Stimulated activated CD4-positive, alpha-beta T cell treated with anti-CD3 and anti-CD28 coated beads, Interleukin-4, amount 100 ng/mL, for 1 hour (primary cell): ENCODE measurements at regions not wholly inside any gene's neighbourhood (a gene's known extent, or its start where the extent isn't known, plus 50 kb on each side); places are given as distances from the start of the nearest gene placed in this dataset.
"Not testable (repeated sequence)": the region's sequence is repeated elsewhere in the genome, so short reads cannot be mapped to it uniquely, and the experiment has no call there.

Experiments
- DNase-seq: peaks from one replicate; pipeline ENCODE4 v3.0.0-alpha.2; 2020

- no peak for DNase-seq
Measured at GRCh38 chr10:62597226-62597625, 207.3 kb upstream of the ADO start.

DNA sequence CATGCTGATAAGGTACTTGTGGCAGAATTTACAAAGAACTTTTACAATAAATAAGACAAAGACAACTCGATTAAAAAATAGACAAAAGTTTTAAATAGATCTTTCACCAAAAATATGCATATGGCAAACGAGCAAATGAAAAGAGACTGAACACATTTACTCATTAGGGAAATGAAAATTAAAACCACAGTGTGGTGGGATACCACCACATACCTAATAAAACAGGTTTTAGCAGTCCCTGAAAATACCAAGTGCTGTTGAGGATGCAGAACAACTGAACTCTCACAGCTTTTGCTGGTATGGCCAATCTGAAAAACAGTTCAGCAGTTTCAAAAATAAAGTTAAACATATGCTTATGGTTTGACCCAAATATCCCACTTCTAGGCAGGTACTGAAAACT, 205.4 kb upstream of the ADO start:
- no peak for DNase-seq

DNA sequence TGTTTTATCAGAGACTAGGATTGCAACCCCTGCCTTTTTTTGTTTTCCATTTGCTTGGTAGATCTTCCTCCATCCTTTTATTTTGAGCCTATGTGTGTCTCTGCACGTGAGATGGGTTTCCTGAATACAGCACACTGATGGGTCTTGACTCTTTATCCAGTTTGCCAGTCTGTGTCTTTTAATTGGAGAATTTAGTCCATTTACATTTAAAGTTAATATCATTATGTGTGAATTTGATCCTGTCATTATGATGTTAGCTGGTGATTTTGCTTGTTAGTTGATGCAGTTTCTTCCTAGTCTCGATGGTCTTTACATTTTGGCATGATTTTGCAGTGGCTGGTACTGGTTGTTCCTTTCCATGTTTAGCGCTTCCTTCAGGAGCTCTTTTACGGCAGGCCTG, 198.0 kb upstream of the ADO start:
- DNase-seq = not testable (repeated sequence)

DNA sequence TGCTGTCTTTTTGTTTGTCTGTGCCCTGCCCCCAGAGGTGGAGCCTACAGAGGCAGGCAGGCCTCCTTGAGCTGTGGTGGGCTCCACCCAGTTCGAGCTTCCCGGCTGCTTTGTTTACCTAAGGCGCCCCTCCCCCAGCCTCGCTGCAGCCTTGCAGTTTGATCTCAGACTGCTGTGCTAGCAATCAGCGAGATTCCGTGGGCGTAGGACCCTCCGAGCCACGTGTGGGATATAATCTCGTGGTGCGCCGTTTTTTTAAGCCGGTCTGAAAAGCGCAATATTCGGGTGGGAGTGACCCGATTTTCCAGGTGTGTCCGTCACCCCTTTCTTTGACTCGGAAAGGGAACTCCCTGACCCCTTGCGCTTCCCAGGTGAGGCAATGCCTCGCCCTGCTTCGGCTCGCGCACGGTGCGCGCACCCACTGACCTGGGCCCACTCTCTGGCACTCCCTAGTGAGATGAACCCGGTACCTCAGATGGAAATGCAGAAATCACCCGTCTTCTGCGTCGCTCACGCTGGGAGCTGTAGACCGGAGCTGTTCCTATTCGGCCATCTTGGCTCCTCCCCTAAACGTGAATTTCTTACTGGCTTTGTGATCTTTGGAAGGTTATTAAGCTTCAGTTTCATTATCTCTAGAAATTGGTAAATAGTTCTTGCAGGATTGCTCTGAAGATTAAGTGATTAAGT, 196.2 kb upstream of the ADO start:
- DNase-seq = not testable (repeated sequence)

DNA sequence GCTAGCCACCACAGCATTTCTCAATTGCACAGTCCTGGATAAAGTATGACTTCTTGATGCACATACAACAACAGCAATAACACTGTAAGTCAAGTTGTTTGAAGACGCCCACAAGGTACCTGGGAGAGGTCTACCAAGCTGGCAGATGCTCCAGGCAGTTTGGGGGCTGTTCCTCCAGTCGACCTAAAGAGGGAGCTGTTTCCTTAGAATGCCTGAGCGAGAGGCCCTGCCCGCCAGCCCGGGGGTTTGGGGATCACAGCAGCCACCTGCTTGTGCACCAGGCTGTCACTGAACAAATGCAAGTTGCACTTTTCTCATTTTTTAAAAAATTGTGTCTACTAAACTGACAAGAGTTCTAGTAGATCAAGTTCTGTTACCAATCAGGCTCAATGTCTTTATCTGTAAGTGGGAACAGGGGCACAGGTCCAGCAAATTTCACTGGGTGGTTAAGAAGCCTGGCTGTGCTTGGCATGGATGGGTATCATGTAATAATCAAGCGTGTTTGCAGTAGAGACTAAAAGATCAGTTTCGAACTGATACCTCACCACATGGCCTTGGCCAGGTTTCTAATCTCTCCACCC, 193.8 kb upstream of the ADO start:
- DNase-seq = peak; percentile 74

GRCh38 chr10:62613424-62613823, 191.1 kb upstream of the ADO start:
- no peak for DNase-seq

DNA sequence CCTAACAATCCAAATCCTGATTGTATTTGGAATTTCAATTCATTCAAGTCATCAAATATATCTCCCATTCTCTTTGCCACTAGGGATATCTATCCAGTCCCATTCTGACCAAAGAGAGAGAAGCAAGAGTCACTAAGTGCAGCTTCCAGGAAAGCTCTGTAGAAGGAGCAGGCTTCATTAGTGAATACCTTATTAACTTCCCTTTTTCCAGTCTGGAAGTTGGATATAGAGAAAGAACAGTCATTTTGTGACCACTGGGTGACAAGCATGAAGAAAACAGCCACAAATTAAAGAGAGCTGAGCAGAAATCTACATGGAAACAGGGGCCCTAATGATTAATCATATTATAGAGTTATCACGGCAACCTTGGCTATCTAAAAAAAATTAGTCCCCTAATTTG, 190.7 kb upstream of the ADO start:
- no peak for DNase-seq

- DNase-seq = no peak
Measured at GRCh38 chr10:62614389-62615157, 189.9 kb upstream of the ADO start.

DNA sequence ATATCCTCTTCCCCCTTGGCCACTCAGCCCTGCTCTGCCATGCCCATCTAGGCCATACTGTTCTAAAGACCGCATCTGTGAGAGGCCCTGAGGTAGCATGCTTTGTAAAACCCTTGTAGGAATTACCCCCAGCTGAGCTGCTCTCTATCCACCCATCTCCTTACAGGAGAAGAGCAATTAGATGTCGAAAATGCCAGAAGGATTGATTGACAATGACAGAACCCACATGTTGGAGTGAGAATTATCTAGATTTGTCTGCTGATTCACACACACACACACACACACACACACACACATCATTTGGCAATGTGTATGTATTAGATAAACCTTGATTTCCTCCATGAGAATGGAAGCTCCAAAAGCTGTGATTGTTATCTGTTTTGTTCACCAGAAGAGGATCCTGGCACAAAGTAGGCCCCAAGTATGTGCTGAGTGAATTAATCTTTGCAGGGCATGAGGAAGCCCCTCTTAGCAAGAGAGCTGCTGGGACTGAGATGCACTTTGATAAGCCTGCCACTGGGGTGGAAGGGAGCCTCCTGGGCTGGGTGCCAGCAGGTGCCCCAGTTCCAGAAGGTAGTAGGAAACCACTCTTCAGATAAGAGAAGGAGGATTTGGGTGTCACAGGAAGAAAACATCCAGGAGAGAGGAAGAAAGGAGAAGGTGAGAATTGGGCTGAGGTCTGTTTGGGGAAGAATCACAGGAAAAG, 187.5 kb upstream of the ADO start:
- DNase-seq = no peak

GRCh38 chr10:62617652-62618051, 186.9 kb upstream of the ADO start:
- DNase-seq = no peak

DNA sequence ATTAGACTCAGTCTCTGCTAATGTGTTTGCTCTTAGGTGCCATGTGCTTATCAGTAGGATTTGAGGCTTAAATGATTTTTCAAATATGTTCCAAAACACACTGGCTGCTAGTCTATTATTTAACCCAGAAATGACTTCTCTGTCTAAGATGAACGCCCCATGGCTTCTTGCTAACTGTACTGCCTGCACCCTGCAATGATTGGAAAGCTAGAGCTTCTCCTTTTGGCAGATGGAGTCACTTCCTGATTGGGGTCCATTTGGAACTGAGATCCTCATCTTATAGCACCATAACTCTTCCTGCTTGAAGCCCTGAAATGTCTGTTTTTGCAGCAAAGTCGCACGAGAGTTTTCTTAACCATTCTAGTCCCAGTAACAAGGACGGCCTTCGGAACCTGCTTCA, 186.5 kb upstream of the ADO start:
- no peak for DNase-seq

DNA sequence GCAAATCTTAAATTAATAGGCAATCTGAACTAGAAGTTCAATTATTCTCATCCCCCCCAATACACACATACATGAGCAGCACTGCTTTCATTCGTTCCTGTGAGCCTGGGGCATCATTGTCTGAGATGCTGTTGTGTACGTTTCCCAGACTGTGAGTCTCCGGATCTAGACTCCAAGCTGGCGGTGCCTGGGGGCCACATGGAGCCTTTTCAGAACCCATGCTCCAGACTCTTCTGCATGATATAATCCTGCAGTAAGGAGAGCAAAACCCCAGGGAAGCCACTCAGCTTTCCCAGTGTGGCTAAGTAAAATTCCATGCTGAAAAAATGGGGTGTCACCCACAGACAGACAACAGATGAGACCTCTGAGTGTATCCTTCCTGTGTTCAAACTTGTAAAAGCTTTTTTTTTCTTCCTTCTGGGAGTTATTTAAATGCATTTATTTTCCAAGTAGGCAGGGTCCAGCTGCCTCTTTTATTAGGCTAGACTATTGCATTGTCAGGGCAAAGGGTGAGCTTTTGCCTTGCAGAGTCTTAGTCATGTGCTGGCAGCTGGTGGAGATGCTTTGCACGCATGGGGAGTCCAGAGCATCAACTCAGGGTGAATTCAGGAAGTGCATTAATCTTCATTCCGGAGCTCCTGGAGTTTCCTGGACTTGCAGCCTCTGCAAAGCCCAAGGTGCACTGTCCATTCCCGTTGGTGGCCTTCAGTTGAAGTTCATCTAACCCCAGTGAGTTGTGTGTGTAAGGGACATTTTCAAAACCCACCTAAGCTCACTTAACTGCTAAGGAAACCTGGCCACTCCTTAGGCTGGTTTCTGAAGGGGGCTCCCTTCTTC, 185.7 kb upstream of the ADO start:
- no peak for DNase-seq

- DNase-seq = no peak
Measured at GRCh38 chr10:62619413-62619738, 185.1 kb upstream of the ADO start.

DNA sequence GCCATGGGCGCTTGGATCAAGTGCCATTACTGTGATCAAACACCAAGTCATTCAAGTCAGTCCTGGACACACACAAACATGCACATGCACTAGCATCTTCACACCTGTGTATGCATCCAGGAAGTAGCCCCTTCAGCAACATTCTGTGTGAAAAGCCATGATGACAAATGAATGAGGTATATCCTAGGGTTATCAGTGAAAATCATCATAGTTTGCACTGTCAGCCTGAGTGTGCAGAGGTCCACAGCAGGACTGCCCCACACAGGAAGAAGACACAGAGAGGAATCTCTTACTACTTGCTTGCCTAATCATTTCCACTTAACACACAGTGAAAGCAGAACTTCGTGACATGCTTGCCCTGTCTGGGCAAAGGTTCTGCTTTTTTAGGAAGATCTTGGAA, 184.0 kb upstream of the ADO start:
- no peak for DNase-seq

DNA sequence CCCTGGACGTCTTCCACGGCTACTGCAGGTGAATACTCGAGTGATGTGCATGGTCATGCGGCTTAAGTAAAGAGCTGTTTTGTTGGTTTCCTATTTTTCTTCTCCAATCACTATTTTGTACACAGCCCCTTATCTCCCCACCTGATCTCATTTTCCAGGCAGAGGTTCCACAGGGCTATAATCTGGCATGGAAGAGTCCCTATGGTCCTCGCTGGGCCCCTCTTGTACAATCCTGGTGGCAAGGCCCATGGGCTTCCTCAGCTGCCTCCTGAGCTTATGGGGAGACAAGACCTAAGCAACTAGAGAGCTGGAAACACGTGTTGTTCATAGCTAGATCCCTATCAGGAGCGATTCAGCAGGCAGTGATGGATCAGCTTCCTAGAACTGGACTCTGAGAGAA, 181.3 kb upstream of the ADO start:
- no peak for DNase-seq

GRCh38 chr10:62625484-62625883, 179.0 kb upstream of the ADO start:
- DNase-seq = no peak

GRCh38 chr10:62626079-62626478, 178.4 kb upstream of the ADO start:
- no peak for DNase-seq

DNA sequence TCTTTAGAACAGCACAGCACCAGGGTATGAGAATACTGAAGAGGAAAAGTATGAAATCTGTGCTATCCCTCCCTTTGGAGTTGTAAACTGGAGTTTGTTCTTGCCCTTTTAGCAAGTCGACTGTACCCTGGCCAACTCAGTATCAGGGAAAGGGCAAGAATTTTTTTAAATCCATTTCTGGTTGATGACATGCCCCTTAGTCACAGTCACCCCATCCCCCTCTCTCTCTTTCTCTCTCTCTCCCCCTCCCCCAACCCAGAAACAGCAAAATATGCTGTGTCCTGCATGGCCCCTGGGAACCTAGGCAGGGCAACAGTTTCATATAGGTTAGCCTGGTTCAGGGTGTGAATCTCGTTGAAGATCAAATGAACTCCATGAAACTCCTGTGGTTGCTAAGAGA, 177.7 kb upstream of the ADO start:
- no peak for DNase-seq

DNA sequence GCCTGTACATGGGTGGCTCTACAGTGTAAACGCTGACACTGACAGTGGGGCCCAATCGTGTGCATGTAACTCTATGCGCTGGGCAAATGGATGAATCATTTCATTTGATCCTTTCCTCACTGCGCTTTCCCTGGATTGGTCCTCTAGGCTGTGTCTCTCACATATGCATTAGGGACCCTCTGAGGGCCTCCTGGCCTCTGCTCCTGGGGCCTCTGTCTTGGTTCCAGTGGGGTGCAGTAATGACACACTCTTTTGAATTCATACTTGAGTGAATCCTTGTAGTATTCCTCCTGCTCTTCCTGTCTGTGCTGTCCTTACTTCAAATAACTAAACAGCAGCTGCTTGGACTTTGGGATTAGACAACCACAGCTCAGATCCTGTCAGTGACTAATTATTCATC, 176.5 kb upstream of the ADO start:
- DNase-seq = no peak

GRCh38 chr10:62631241-62631640, 173.3 kb upstream of the ADO start:
- DNase-seq = no peak

GRCh38 chr10:62632071-62632809, 172.3 kb upstream of the ADO start:
- no peak for DNase-seq

DNA sequence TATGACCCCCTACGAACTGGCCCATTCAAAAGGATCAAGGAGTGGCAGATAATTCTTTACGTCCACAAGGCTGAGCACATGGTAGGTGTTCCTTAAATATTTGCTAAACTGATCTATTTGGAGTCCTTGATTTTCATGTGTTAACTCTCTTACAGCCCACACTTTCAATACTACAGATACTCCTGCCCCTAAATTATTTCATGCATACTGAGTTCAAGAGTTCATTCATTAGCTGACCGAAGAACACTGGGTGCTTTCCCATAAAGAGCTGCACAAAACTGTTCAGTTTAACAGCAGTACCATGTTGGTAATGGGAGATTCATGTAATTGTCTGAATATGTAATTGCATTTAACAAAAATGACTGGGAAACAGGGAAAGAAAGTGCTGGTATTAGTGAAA, 170.5 kb upstream of the ADO start:
- no peak for DNase-seq
